ENCODE measurements at regions not wholly inside any gene's neighbourhood (a gene's known extent, or its start where the extent isn't known, plus 50 kb on each side); places are given as distances from the start of the nearest gene placed in this dataset.

DNA sequence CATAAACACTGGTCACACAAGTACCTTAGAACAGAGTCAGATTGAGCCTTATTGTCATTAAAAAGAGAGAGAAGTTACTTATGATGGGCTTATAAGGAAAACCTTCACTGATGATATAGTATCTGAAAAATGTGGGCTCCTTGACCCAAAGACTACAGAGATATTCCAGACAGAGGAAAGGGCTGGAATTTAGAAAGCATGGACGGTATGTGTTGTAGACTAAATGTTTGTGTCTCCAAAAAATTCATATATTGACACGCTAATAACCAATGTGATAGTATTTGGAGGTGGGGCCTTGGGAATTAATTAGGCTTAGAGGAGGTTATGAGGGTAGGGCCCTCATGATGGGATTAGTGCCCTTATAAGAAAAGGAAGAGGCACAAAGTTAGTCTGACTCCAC lies 61.0 kb upstream of the DAZL start:
- Histone ChIP-seq H3K18ac (ENCODE audit: low read depth, low read length) (no peak overlapping the region), H3K4me3 (ENCODE audit: insufficient read depth, low read depth, low read length) (no peak overlapping the region), H4K8ac (ENCODE audit: low read depth in 2 of 2, low read length in 2 of 2) (no peak overlapping the region), H3K14ac (replicated peaks; ENCODE audit: low read depth, low read length) (no peak overlapping the region), H3K4me1 (ENCODE audit: control insufficient read depth, insufficient read depth, low read length) (no peaks in the 10 kb centered on the region), H3K56ac (ENCODE audit: extremely low read depth, insufficient read depth, low read length) (no peak overlapping the region), H3K4me2 (ENCODE audit: low read depth, low read length) (no peak overlapping the region), H2BK20ac (ENCODE audit: low read depth, low read length) (no peak overlapping the region), H3K23ac (ENCODE audit: low read depth, low read length) (no peak overlapping the region), H3K79me1 (ENCODE audit: low read depth in 1 of 2, low read length in 2 of 2) (no peaks in the 10 kb centered on the region), H3K27ac (ENCODE audit: insufficient read depth, low read length) (no peak overlapping the region), H3K36me3 (ENCODE audit: control insufficient read depth, insufficient read depth, low read length) (no peaks in the 10 kb centered on the region), H4K20me1 (ENCODE audit: insufficient read depth, low read length) (no peaks in the 10 kb centered on the region), H2BK5ac (ENCODE audit: low read depth, low read length, poor library complexity, severe bottlenecking) (no peak overlapping the region), H3K9me1 (ENCODE audit: insufficient read depth, low read length) (no peaks in the 10 kb centered on the region), H4K91ac (ENCODE audit: insufficient read depth, low read depth, low read length) (no peak overlapping the region), H3K27me3 (ENCODE audit: control insufficient read depth, insufficient read depth, low read length) (no peaks in the 10 kb centered on the region; the same call in 1 of the 2 replicates), H2AFZ (replicated peaks; ENCODE audit: low read length, poor library complexity) (no peak overlapping the region), H3K9me3 (ENCODE audit: control insufficient read depth, insufficient read depth, low read length) (no peaks in the 10 kb centered on the region), H2AK9ac (replicated peaks; ENCODE audit: low read depth, low read length, poor library complexity) (no peak overlapping the region), H2BK15ac (ENCODE audit: low read depth, low read length) (no peak overlapping the region), H4K5ac (ENCODE audit: low read depth, low read length) (no peak overlapping the region), H3K4ac (ENCODE audit: low read depth, low read length) (no peak overlapping the region), H2BK120ac (ENCODE audit: low read depth, low read length) (no peak overlapping the region), H3K9ac (ENCODE audit: low read depth, low read length) (no peak overlapping the region), H2AK5ac (ENCODE audit: low read depth, low read length) (no peak overlapping the region)
- ChIA-PET CTCF (no interaction called here), POLR2A (ENCODE audit: unreplicated experiment) (no interaction called here)
- in situ Hi-C loops (cut with MboI; ENCODE audit: low sequenced_read_pairs) = no loop called here
- WGBS, 2 experiments (ENCODE audit: extremely low coverage in 2 of 2, insufficient read length in 1 of 2) = no CpG with 5 or more reads among the region's 2 CpGs
- no TSS peak for BruUV-seq (replicated peaks)
- no peak for ATAC-seq (ENCODE audit: low read depth)
- dilution Hi-C loops (cut with HindIII; ENCODE audit: low sequenced_read_pairs, unreplicated experiment) = no loop called here
- no peak for DNase-seq
- TF ChIP-seq FOS (IDR thresholded peaks at IDR 0.05; ENCODE audit: low read depth, low read length) (no peak), CEBPB (IDR thresholded peaks at IDR 0.05; ENCODE audit: low read depth, low read length) (no peak), CHD1 (IDR thresholded peaks at IDR 0.05; ENCODE audit: low read depth, low read length) (no peak), BHLHE40 (IDR thresholded peaks at IDR 0.05; ENCODE audit: low read depth, low read length) (no peak)
- TF ChIP-seq, protein P1, sequence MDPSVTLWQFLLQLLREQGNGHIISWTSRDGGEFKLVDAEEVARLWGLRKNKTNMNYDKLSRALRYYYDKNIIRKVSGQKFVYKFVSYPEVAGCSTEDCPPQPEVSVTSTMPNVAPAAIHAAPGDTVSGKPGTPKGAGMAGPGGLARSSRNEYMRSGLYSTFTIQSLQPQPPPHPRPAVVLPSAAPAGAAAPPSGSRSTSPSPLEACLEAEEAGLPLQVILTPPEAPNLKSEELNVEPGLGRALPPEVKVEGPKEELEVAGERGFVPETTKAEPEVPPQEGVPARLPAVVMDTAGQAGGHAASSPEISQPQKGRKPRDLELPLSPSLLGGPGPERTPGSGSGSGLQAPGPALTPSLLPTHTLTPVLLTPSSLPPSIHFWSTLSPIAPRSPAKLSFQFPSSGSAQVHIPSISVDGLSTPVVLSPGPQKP (IDR thresholded peaks at IDR 0.05; ENCODE audit: borderline replicate concordance, low read depth, low read length) = no peak
- intact Hi-C loops (cut with micrococcal nuclease) = no loop called here

Measured in IMR-90 (cell line).